ENCODE measurements at regions not wholly inside any gene's neighbourhood (a gene's known extent, or its start where the extent isn't known, plus 50 kb on each side); places are given as distances from the start of the nearest gene placed in this dataset.

- H4K20me1 ChIP-seq (ENCODE audit: insufficient read depth): no peaks in the 10 kb centered on the region
- no peak for DNase-seq
- H3K9ac ChIP-seq: no peak overlapping the region
- H3K27ac ChIP-seq: no peak overlapping the region
- H3K9me2 ChIP-seq (ENCODE audit: insufficient read depth): no peaks in the 10 kb centered on the region
- H3K4me3 ChIP-seq: no peak overlapping the region
- H3K36me3 ChIP-seq (ENCODE audit: low read depth): no peaks in the 10 kb centered on the region
- no peak overlapping the region for H3K4me2 ChIP-seq (ENCODE audit: unreplicated experiment)
- H3F3A ChIP-seq (ENCODE audit: insufficient read depth): no peaks in the 10 kb centered on the region
- no peaks in the 10 kb centered on the region for H3K27me3 ChIP-seq (replicated peaks; ENCODE audit: insufficient read depth)
- no peaks in the 10 kb centered on the region for H3K9me3 ChIP-seq (ENCODE audit: low read depth)
- no peak overlapping the region for H2AFZ ChIP-seq
- H3K4me1 ChIP-seq (ENCODE audit: insufficient read depth): no peaks in the 10 kb centered on the region
- H3K79me2 ChIP-seq (ENCODE audit: insufficient read depth): no peaks in the 10 kb centered on the region
- TF ChIP-seq EZH2 (IDR thresholded peaks at IDR 0.05; ENCODE audit: insufficient read depth, poor library complexity, severe bottlenecking): no peak
- TF ChIP-seq EZH2phosphoT487 (IDR thresholded peaks at IDR 0.05; ENCODE audit: insufficient read depth, low read depth): no peak
- 84 to 85% methylated on average over 25 to 30 of the region's 32 CpGs for WGBS, 2 experiments (ENCODE audit: low coverage in 1 of 2, low lambda C conversion rate in 2 of 2, missing lambda C conversion rate in 2 of 2)
- in situ Hi-C loops (cut with MboI): no loop called here
Measured at GRCh38 chr11:70486731-70487130, 88.4 kb downstream of the CTTN start.

GRCh38 chr11:70487160-70487559 lies 88.8 kb downstream of the CTTN start:
- H3F3A ChIP-seq (ENCODE audit: insufficient read depth): no peaks in the 10 kb centered on the region
- H3K9ac ChIP-seq: no peak overlapping the region
- no peaks in the 10 kb centered on the region for H3K27me3 ChIP-seq (replicated peaks; ENCODE audit: insufficient read depth)
- H3K4me1 ChIP-seq (ENCODE audit: insufficient read depth): no peaks in the 10 kb centered on the region
- H4K20me1 ChIP-seq (ENCODE audit: insufficient read depth): no peaks in the 10 kb centered on the region
- in situ Hi-C loops (cut with MboI): no loop called here
- no peaks in the 10 kb centered on the region for H3K36me3 ChIP-seq (ENCODE audit: low read depth)
- H3K79me2 ChIP-seq (ENCODE audit: insufficient read depth): no peaks in the 10 kb centered on the region
- H2AFZ ChIP-seq: no peak overlapping the region
- H3K4me2 ChIP-seq (ENCODE audit: unreplicated experiment): no peak overlapping the region
- H3K27ac ChIP-seq: no peak overlapping the region
- no peaks in the 10 kb centered on the region for H3K9me3 ChIP-seq (ENCODE audit: low read depth)
- WGBS, 2 experiments (ENCODE audit: low coverage in 1 of 2, low lambda C conversion rate in 2 of 2, missing lambda C conversion rate in 2 of 2): 77 to 78% methylated on average over 24 to 25 of the region's 25 CpGs
- H3K4me3 ChIP-seq: no peak overlapping the region
- TF ChIP-seq EZH2 (IDR thresholded peaks at IDR 0.05; ENCODE audit: insufficient read depth, poor library complexity, severe bottlenecking) (no peak), EZH2phosphoT487 (IDR thresholded peaks at IDR 0.05; ENCODE audit: insufficient read depth, low read depth) (no peak)
- no peak for DNase-seq
- H3K9me2 ChIP-seq (ENCODE audit: insufficient read depth): no peaks in the 10 kb centered on the region

- Histone ChIP-seq H3K36me3 (ENCODE audit: low read depth) (no peaks in the 10 kb centered on the region), H3K4me2 (ENCODE audit: unreplicated experiment) (no peak overlapping the region), H4K20me1 (ENCODE audit: insufficient read depth) (no peaks in the 10 kb centered on the region), H3K27me3 (replicated peaks; ENCODE audit: insufficient read depth) (no peaks in the 10 kb centered on the region), H3K9ac (no peak overlapping the region), H3K9me2 (ENCODE audit: insufficient read depth) (no peaks in the 10 kb centered on the region), H3F3A (ENCODE audit: insufficient read depth) (no peaks in the 10 kb centered on the region), H3K4me3 (no peak overlapping the region), H2AFZ (no peak overlapping the region), H3K4me1 (ENCODE audit: insufficient read depth) (no peaks in the 10 kb centered on the region), H3K9me3 (ENCODE audit: low read depth) (no peaks in the 10 kb centered on the region), H3K27ac (no peak overlapping the region), H3K79me2 (ENCODE audit: insufficient read depth) (no peaks in the 10 kb centered on the region)
- in situ Hi-C loops (cut with MboI): no loop called here
- 66% methylated on average over 16 of the region's 16 CpGs for WGBS, 2 experiments (ENCODE audit: low coverage in 1 of 2, low lambda C conversion rate in 2 of 2, missing lambda C conversion rate in 2 of 2)
- no peak for DNase-seq
- TF ChIP-seq EZH2phosphoT487 (IDR thresholded peaks at IDR 0.05; ENCODE audit: insufficient read depth, low read depth) (no peak), EZH2 (IDR thresholded peaks at IDR 0.05; ENCODE audit: insufficient read depth, poor library complexity, severe bottlenecking) (no peak)
Measured at GRCh38 chr11:70487756-70488155, 89.4 kb downstream of the CTTN start.

GRCh38 chr11:70488171-70488703 lies 89.9 kb downstream of the CTTN start:
- in situ Hi-C loops (cut with MboI): no loop called here
- Histone ChIP-seq H3K9me2 (ENCODE audit: insufficient read depth) (no peaks in the 10 kb centered on the region), H3K9me3 (ENCODE audit: low read depth) (no peaks in the 10 kb centered on the region), H3K4me2 (ENCODE audit: unreplicated experiment) (no peak overlapping the region), H3F3A (ENCODE audit: insufficient read depth) (no peaks in the 10 kb centered on the region), H2AFZ (no peak overlapping the region), H3K79me2 (ENCODE audit: insufficient read depth) (no peaks in the 10 kb centered on the region), H3K9ac (no peak overlapping the region), H3K36me3 (ENCODE audit: low read depth) (no peaks in the 10 kb centered on the region), H3K4me1 (ENCODE audit: insufficient read depth) (no peaks in the 10 kb centered on the region), H3K27me3 (replicated peaks; ENCODE audit: insufficient read depth) (no peaks in the 10 kb centered on the region), H3K4me3 (no peak overlapping the region), H4K20me1 (ENCODE audit: insufficient read depth) (no peaks in the 10 kb centered on the region), H3K27ac (no peak overlapping the region)
- 50 to 75% methylated on average over 7 of the region's 7 CpGs for WGBS, 2 experiments (ENCODE audit: low coverage in 1 of 2, low lambda C conversion rate in 2 of 2, missing lambda C conversion rate in 2 of 2)
- DNase-seq: no peak
- TF ChIP-seq EZH2phosphoT487 (IDR thresholded peaks at IDR 0.05; ENCODE audit: insufficient read depth, low read depth) (no peak), EZH2 (IDR thresholded peaks at IDR 0.05; ENCODE audit: insufficient read depth, poor library complexity, severe bottlenecking) (no peak)

- Histone ChIP-seq H3K79me2 (ENCODE audit: insufficient read depth) (no peaks in the 10 kb centered on the region), H3K4me2 (ENCODE audit: unreplicated experiment) (no peak overlapping the region), H3K27me3 (replicated peaks; ENCODE audit: insufficient read depth) (no peaks in the 10 kb centered on the region), H4K20me1 (ENCODE audit: insufficient read depth) (no peaks in the 10 kb centered on the region), H3K27ac (no peak overlapping the region), H3F3A (ENCODE audit: insufficient read depth) (no peaks in the 10 kb centered on the region), H3K4me3 (no peak overlapping the region), H3K4me1 (ENCODE audit: insufficient read depth) (no peaks in the 10 kb centered on the region), H2AFZ (no peak overlapping the region), H3K9ac (no peak overlapping the region), H3K9me2 (ENCODE audit: insufficient read depth) (no peaks in the 10 kb centered on the region), H3K9me3 (ENCODE audit: low read depth) (no peaks in the 10 kb centered on the region), H3K36me3 (ENCODE audit: low read depth) (no peaks in the 10 kb centered on the region)
- in situ Hi-C loops (cut with MboI): no loop called here
- TF ChIP-seq EZH2phosphoT487 (IDR thresholded peaks at IDR 0.05; ENCODE audit: insufficient read depth, low read depth) (no peak), EZH2 (IDR thresholded peaks at IDR 0.05; ENCODE audit: insufficient read depth, poor library complexity, severe bottlenecking) (no peak)
- WGBS, 2 experiments (ENCODE audit: low coverage in 1 of 2, low lambda C conversion rate in 2 of 2, missing lambda C conversion rate in 2 of 2): 65 to 74% methylated on average over 6 of the region's 6 CpGs
- no peak for DNase-seq
Measured at GRCh38 chr11:70489276-70489675, 90.9 kb downstream of the CTTN start.

All from GM23248 (cell line).